Caco-2 (cell line): ENCODE measurements at regions not wholly inside any gene's neighbourhood (a gene's known extent, or its start where the extent isn't known, plus 50 kb on each side); places are given as distances from the start of the nearest gene placed in this dataset.

ENCODE experiments used
- BruUV-seq: library from RNA; stranded (reverse); fragments of 400-500 nt; replicated peaks from 2 replicates; lab custom pipeline; 2021; lab: Mats Ljungman, UMichigan
- CTCF ChIA-PET: fragments of 300-600 bp; sonication (Branson Sonifier 250); formaldehyde crosslinking; loops from one replicate; lab custom pipeline; 2022; ENCODE audit warnings: antibody characterized with exemption; lab: Charles Lee
- POLR2A ChIA-PET: fragments of 300-600 bp; sonication (Branson Sonifier 250); formaldehyde crosslinking; loops from one replicate; lab custom pipeline; 2022; ENCODE audit warnings: antibody characterized with exemption; lab: Charles Lee
- DNase-seq, 2 experiments: peaks; one replicate each; pipeline versions ENCODE4 v3.0.0 to v3.0.0-alpha.2; 2020 to 2022
- H3K27me3 ChIP-seq: replicated peaks from 2 replicates; pipeline ENCODE4 v1.6.0; 2011; ENCODE audit warnings: low read length; ENCODE audit not compliant: control insufficient read depth, insufficient read depth
- H3K36me3 ChIP-seq: 2 replicates; pipeline ENCODE4 v1.5.1; 2011; ENCODE audit warnings: low read length; ENCODE audit not compliant: control insufficient read depth, insufficient read depth
- H3K4me1 ChIP-seq: fragments of 250-450 bp; sonication (Bioruptor Pico); 2 replicates; pipeline ENCODE4 v1.5.1; 2020; ENCODE audit warnings: mild to moderate bottlenecking
- H3K4me3 ChIP-seq: 2 replicates; pipeline ENCODE4 v1.5.1; 2011; ENCODE audit warnings: low read depth, mild to moderate bottlenecking, control low read depth, low read length
- H3K9me3 ChIP-seq: fragments of 250-450 bp; sonication (Bioruptor Pico); 2 replicates; pipeline ENCODE4 v1.5.1; 2020; ENCODE audit warnings: mild to moderate bottlenecking, moderate library complexity
- H3K27ac Mint-ChIP-seq: one replicate; pipeline ENCODE4 v1.8.0; 2022; ENCODE audit warnings: mixed read lengths; ENCODE audit not compliant: unreplicated experiment
- H3K27me3 Mint-ChIP-seq: one replicate; pipeline ENCODE4 v1.8.0; 2022; ENCODE audit warnings: mixed read lengths; ENCODE audit not compliant: insufficient read depth, unreplicated experiment
- H3K36me3 Mint-ChIP-seq: one replicate; pipeline ENCODE4 v1.8.0; 2022; ENCODE audit warnings: mild to moderate bottlenecking, mixed read lengths; ENCODE audit not compliant: insufficient read depth, unreplicated experiment
- H3K4me1 Mint-ChIP-seq: one replicate; pipeline ENCODE4 v1.8.0; 2022; ENCODE audit warnings: low read depth, mixed read lengths; ENCODE audit not compliant: unreplicated experiment
- H3K4me3 Mint-ChIP-seq: one replicate; pipeline ENCODE4 v1.8.0; 2022; ENCODE audit warnings: mild to moderate bottlenecking, moderate library complexity, mixed read lengths; ENCODE audit not compliant: unreplicated experiment
- H3K9me3 Mint-ChIP-seq: one replicate; pipeline ENCODE4 v1.8.0; 2022; ENCODE audit warnings: mixed read lengths; ENCODE audit not compliant: unreplicated experiment
- intact Hi-C: fragments of 100-400 bp; cut with micrococcal nuclease; formaldehyde crosslinking; loops from one replicate; pipeline ENCODE4 v1.10.0; 2022; ENCODE audit not compliant: unreplicated experiment
- TF ChIP-seq, protein P1 (sequence below), 2 experiments: fragments of 200-600 bp in 1 of 2; IDR thresholded peaks; 1 replicate in 1 of 2; 2 replicates in 1 of 2; pipeline versions ENCODE4 v1.5.1 to v1.8.0; 2011 to 2022; ENCODE audit warnings: antibody characterized with exemption in 1 of 2, control low read depth in 1 of 2, inconsistent platforms in 1 of 2, low read depth in 1 of 2, low read length in 1 of 2, mild to moderate bottlenecking in 1 of 2, moderate library complexity in 1 of 2; ENCODE audit not compliant: insufficient read depth in 1 of 2, severe bottlenecking in 1 of 2, unreplicated experiment in 1 of 2

DNA sequence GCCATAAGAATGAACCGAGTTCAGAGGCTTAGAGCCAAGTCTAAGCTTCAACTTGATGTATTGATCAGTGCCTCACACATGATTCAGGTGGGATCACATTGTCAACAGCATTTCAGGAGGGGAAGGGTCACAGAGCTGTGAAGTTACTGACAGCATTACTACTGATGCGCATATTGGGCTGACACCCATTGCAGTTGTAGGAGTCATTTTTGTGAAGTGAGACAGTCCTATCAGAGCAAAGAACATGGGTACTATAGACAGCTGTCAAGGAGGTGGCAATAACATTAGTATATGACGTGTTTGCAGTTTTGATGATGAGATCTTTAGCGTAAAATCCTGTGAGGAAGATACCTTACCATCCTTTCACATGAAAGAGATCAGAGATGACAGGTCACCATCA, 206.0 kb upstream of the RBM19 start:
- no TSS peak for BruUV-seq
- CTCF ChIA-PET, result no interaction called here

DNA sequence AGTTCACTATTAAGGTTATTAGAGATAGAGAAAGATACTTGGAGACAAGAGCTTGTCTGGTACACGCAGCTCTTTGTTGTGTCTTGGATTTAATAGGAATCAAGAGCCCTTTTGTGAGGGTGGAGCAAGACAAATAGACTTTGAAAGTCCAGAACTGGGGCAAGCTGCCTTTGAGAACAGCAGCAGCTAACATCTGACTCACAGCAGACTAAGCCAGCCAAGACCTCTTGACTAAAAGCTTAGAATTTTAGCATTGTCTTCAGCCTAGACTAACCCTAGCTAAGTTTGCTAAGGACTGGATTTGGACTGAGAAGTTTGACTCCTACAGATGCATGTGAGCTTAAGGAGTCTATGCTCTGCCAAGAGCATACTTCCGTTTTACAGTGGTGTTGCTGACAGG, 201.9 kb upstream of the RBM19 start:
- Mint-ChIP-seq H3K4me3 (no peak overlapping the region), H3K4me1 (no peaks in the 10 kb centered on the region), H3K27ac (no peak overlapping the region), H3K36me3 (no peaks in the 10 kb centered on the region), H3K9me3 (no peaks in the 10 kb centered on the region), H3K27me3 (peaks cover 8% of the 10 kb centered on the region)
- BruUV-seq, result no TSS peak
- Histone ChIP-seq H3K27me3 (no peaks in the 10 kb centered on the region; the same call in 1 of the 2 replicates), H3K36me3 (no peaks in the 10 kb centered on the region), H3K9me3 (no peaks in the 10 kb centered on the region), H3K4me3 (no peak overlapping the region), H3K4me1 (no peaks in the 10 kb centered on the region)
- CTCF ChIA-PET, result interaction anchor here (1.1 to 1.8 kb wide), 2 partner anchors 24 to 341 kb away, joined by 3 to 10 read pairs; no protein-coding TSS in a partner anchor
- no peak for DNase-seq
- POLR2A ChIA-PET, result no interaction called here
- intact Hi-C loops, result loop anchor here (5.0 kb wide), 1 partner anchor 339 kb away; no protein-coding TSS in a partner anchor
- TF ChIP-seq, protein P1, sequence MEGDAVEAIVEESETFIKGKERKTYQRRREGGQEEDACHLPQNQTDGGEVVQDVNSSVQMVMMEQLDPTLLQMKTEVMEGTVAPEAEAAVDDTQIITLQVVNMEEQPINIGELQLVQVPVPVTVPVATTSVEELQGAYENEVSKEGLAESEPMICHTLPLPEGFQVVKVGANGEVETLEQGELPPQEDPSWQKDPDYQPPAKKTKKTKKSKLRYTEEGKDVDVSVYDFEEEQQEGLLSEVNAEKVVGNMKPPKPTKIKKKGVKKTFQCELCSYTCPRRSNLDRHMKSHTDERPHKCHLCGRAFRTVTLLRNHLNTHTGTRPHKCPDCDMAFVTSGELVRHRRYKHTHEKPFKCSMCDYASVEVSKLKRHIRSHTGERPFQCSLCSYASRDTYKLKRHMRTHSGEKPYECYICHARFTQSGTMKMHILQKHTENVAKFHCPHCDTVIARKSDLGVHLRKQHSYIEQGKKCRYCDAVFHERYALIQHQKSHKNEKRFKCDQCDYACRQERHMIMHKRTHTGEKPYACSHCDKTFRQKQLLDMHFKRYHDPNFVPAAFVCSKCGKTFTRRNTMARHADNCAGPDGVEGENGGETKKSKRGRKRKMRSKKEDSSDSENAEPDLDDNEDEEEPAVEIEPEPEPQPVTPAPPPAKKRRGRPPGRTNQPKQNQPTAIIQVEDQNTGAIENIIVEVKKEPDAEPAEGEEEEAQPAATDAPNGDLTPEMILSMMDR (IDR thresholded peaks at IDR 0.05; ENCODE audit: insufficient read depth in 1 of 2, low read depth in 1 of 2, low read length in 1 of 2, severe bottlenecking in 1 of 2, unreplicated experiment in 1 of 2), result no peak

More for the DNA sequence above, 206.0 kb upstream of the RBM19 start:
- no peak overlapping the region for H3K27ac Mint-ChIP-seq
- Histone ChIP-seq H3K4me1 (no peaks in the 10 kb centered on the region), H3K27me3 (no peaks in the 10 kb centered on the region; the same call in 1 of the 2 replicates), H3K9me3 (no peaks in the 10 kb centered on the region), H3K4me3 (no peak overlapping the region), H3K36me3 (no peaks in the 10 kb centered on the region)
- peaks cover 8% of the 10 kb centered on the region for H3K27me3 Mint-ChIP-seq
- TF ChIP-seq, protein P1 (IDR thresholded peaks at IDR 0.05; ENCODE audit: insufficient read depth in 1 of 2, low read depth in 1 of 2, low read length in 1 of 2, severe bottlenecking in 1 of 2, unreplicated experiment in 1 of 2), result no peak
- H3K9me3 Mint-ChIP-seq, result no peaks in the 10 kb centered on the region
- DNase-seq, result no peak
- POLR2A ChIA-PET, result no interaction called here
- intact Hi-C loops, result no loop called here
- H3K4me1 Mint-ChIP-seq, result no peaks in the 10 kb centered on the region
- H3K36me3 Mint-ChIP-seq, result no peaks in the 10 kb centered on the region
- no peak overlapping the region for H3K4me3 Mint-ChIP-seq

DNA sequence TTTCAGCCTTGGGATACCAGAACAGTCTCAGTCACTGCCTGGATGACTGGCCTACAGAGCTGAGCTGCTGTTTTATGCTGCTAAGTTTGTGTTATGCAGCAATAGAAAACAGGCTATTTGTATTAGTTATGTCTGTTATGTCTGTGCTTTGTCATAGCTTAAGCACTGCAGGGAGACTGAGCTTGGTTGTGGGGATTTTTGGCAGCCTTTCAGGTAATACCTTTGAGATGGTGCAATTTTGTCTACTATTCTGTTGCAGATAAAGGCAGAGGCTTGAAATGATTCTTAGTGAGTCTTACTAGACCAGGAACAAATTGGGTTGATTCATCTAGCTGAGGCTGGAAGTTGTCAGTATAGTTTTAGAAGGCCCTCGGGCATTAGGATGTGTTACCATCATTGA, 201.3 kb upstream of the RBM19 start:
- no peak overlapping the region for H3K4me3 ChIP-seq
- no peak for DNase-seq
- no peak overlapping the region for H3K27ac Mint-ChIP-seq
- CTCF ChIA-PET, result interaction anchor here (0.8 to 1.8 kb wide), 3 partner anchors 23 to 341 kb away, joined by 3 to 10 read pairs (median 3); no protein-coding TSS in a partner anchor
- H3K4me1 Mint-ChIP-seq, result no peaks in the 10 kb centered on the region
- H3K9me3 ChIP-seq, result no peaks in the 10 kb centered on the region
- intact Hi-C loops, result loop anchor here (5.0 kb wide), 1 partner anchor 340 kb away; no protein-coding TSS in a partner anchor
- H3K36me3 ChIP-seq, result no peaks in the 10 kb centered on the region
- no peaks in the 10 kb centered on the region for H3K36me3 Mint-ChIP-seq
- BruUV-seq, result no TSS peak
- peaks cover 8% of the 10 kb centered on the region for H3K27me3 Mint-ChIP-seq
- H3K4me1 ChIP-seq, result no peaks in the 10 kb centered on the region
- H3K9me3 Mint-ChIP-seq, result no peaks in the 10 kb centered on the region
- POLR2A ChIA-PET, result no interaction called here
- H3K27me3 ChIP-seq, result no peaks in the 10 kb centered on the region; the same call in 1 of the 2 replicates
- TF ChIP-seq, protein P1 (IDR thresholded peaks at IDR 0.05; ENCODE audit: insufficient read depth in 1 of 2, low read depth in 1 of 2, low read length in 1 of 2, severe bottlenecking in 1 of 2, unreplicated experiment in 1 of 2), result no peak
- no peak overlapping the region for H3K4me3 Mint-ChIP-seq
